Osteoblast (primary cell): ENCODE measurements at regions not wholly inside any gene's neighbourhood (a gene's known extent, or its start where the extent isn't known, plus 50 kb on each side); places are given as distances from the start of the nearest gene placed in this dataset.

ENCODE experiments used
- DNase-seq: peaks from one replicate; pipeline ENCODE4 v3.0.0; 2011; ENCODE audit warnings: low spot score, mixed read lengths; ENCODE audit not compliant: insufficient read length; ENCODE audit errors: missing footprints
- H2AFZ ChIP-seq: 2 replicates; pipeline ENCODE4 v1.6.0; 2011; ENCODE audit warnings: mild to moderate bottlenecking, low read length
- H3K27ac ChIP-seq: 2 replicates; pipeline ENCODE4 v1.5.1; 2011; ENCODE audit warnings: mild to moderate bottlenecking, low read depth, low read length, moderate library complexity
- H3K27me3 ChIP-seq: 2 replicates; pipeline ENCODE4 v1.6.0; 2012; ENCODE audit warnings: mild to moderate bottlenecking, control low read depth, inconsistent platforms, low read length, moderate library complexity; ENCODE audit not compliant: insufficient read depth
- H3K36me3 ChIP-seq: 2 replicates; pipeline ENCODE4 v1.5.1; 2011; ENCODE audit warnings: mild to moderate bottlenecking, low read length, control low read depth, moderate library complexity; ENCODE audit not compliant: insufficient read depth
- H3K4me1 ChIP-seq: 2 replicates; pipeline ENCODE4 v1.5.1; 2011; ENCODE audit warnings: mild to moderate bottlenecking, low read length, control low read depth, moderate library complexity; ENCODE audit not compliant: insufficient read depth
- H3K4me2 ChIP-seq: 2 replicates; pipeline ENCODE4 v1.6.0; 2011; ENCODE audit warnings: mild to moderate bottlenecking, low read length; ENCODE audit not compliant: insufficient read depth
- H3K4me3 ChIP-seq: fragments of 200-600 bp; sonication (generic); 3 replicates; pipeline ENCODE4 v1.5.1; 2012; ENCODE audit warnings: mild to moderate bottlenecking, low read length, inconsistent platforms; ENCODE audit not compliant: insufficient read depth
- H3K79me2 ChIP-seq: 2 replicates; pipeline ENCODE4 v1.6.0; 2012; ENCODE audit warnings: mild to moderate bottlenecking, low read length, control low read depth, inconsistent platforms; ENCODE audit not compliant: insufficient read depth
- H3K9me3 ChIP-seq: 2 replicates; pipeline ENCODE4 v1.5.1; 2011; ENCODE audit warnings: low read depth, low read length, control low read depth
- H4K20me1 ChIP-seq: 2 replicates; pipeline ENCODE4 v1.6.0; 2012; ENCODE audit warnings: mild to moderate bottlenecking, low read length, control low read depth; ENCODE audit not compliant: insufficient read depth
- CTCF ChIP-seq: IDR thresholded peaks from 2 replicates; pipeline ENCODE4 v1.5.1; 2011; ENCODE audit warnings: mild to moderate bottlenecking, low read depth, low read length, moderate library complexity; ENCODE audit errors: extremely low read depth

- Histone ChIP-seq H3K79me2 (no peaks in the 10 kb centered on the region), H3K4me3 (no peak overlapping the region), H3K4me1 (no peaks in the 10 kb centered on the region), H3K9me3 (no peaks in the 10 kb centered on the region), H3K27me3 (no peaks in the 10 kb centered on the region), H3K4me2 (no peak overlapping the region), H4K20me1 (no peaks in the 10 kb centered on the region), H3K36me3 (no peaks in the 10 kb centered on the region), H2AFZ (no peak overlapping the region), H3K27ac (no peak overlapping the region)
- no peak for TF ChIP-seq CTCF
- no peak for DNase-seq
Observed at GRCh38 chr16:9327253-9327652, 235.8 kb downstream of the HAPSTR1 start.

- Histone ChIP-seq H3K4me2 (no peak overlapping the region), H2AFZ (no peak overlapping the region), H3K4me3 (no peak overlapping the region), H3K79me2 (no peaks in the 10 kb centered on the region), H3K36me3 (no peaks in the 10 kb centered on the region), H3K27me3 (no peaks in the 10 kb centered on the region), H4K20me1 (no peaks in the 10 kb centered on the region), H3K27ac (no peak overlapping the region), H3K9me3 (no peaks in the 10 kb centered on the region), H3K4me1 (no peaks in the 10 kb centered on the region)
- no peak for TF ChIP-seq CTCF
- DNase-seq, result no peak
Observed at GRCh38 chr16:9328411-9328810, 237.0 kb downstream of the HAPSTR1 start.

- H3K27me3 ChIP-seq, result no peaks in the 10 kb centered on the region
- no peaks in the 10 kb centered on the region for H3K4me1 ChIP-seq
- TF ChIP-seq CTCF, result no peak
- H3K27ac ChIP-seq, result no peak overlapping the region
- H3K9me3 ChIP-seq, result no peaks in the 10 kb centered on the region
- H3K36me3 ChIP-seq, result no peaks in the 10 kb centered on the region
- no peak overlapping the region for H3K4me2 ChIP-seq
- H2AFZ ChIP-seq, result no peak overlapping the region
- no peak for DNase-seq
- H3K79me2 ChIP-seq, result no peaks in the 10 kb centered on the region
- no peaks in the 10 kb centered on the region for H4K20me1 ChIP-seq
- no peak overlapping the region for H3K4me3 ChIP-seq
Observed at GRCh38 chr16:9330095-9330494, 238.7 kb downstream of the HAPSTR1 start.

- TF ChIP-seq CTCF, result no peak
- Histone ChIP-seq H3K27me3 (no peaks in the 10 kb centered on the region), H3K27ac (no peak overlapping the region), H3K9me3 (no peaks in the 10 kb centered on the region), H3K79me2 (no peaks in the 10 kb centered on the region), H3K4me3 (no peak overlapping the region), H3K36me3 (no peaks in the 10 kb centered on the region), H2AFZ (no peak overlapping the region), H3K4me1 (no peaks in the 10 kb centered on the region), H3K4me2 (no peak overlapping the region), H4K20me1 (no peaks in the 10 kb centered on the region)
- no peak for DNase-seq
Observed at GRCh38 chr16:9331503-9331902, 240.1 kb downstream of the HAPSTR1 start.
